ENCODE measurements at regions not wholly inside any gene's neighbourhood (a gene's known extent, or its start where the extent isn't known, plus 50 kb on each side); places are given as distances from the start of the nearest gene placed in this dataset.
A peak's percentile ranks its signal among the peaks of the same experiment; 100 is the strongest.

- DNase-seq (ENCODE audit: low spot score), result no peak
These were observed 655.6 kb upstream of the NUDT12 start for GRCh38 chr5:104218200-104218599.

- DNase-seq (ENCODE audit: low spot score), result no peak
These were observed 650.6 kb upstream of the NUDT12 start for GRCh38 chr5:104213216-104213615.

- no peak for DNase-seq (ENCODE audit: low spot score)
These were observed 637.2 kb upstream of the NUDT12 start for GRCh38 chr5:104199771-104200170.

GRCh38 chr5:104198156-104198555, 635.6 kb upstream of the NUDT12 start:
- no peak for DNase-seq (ENCODE audit: low spot score)

GRCh38 chr5:104189909-104190308, 627.3 kb upstream of the NUDT12 start:
- no peak for DNase-seq (ENCODE audit: low spot score)

GRCh38 chr5:104189031-104189430, 626.4 kb upstream of the NUDT12 start:
- DNase-seq (ENCODE audit: low spot score), result no peak

- no peak for DNase-seq (ENCODE audit: low spot score)
These were observed 625.1 kb upstream of the NUDT12 start for GRCh38 chr5:104187656-104188055.

- no peak for DNase-seq (ENCODE audit: low spot score)
These were observed 623.9 kb upstream of the NUDT12 start for GRCh38 chr5:104186510-104186909.

- DNase-seq (ENCODE audit: low spot score), result no peak
These were observed 623.5 kb upstream of the NUDT12 start for GRCh38 chr5:104186100-104186499.

- DNase-seq (ENCODE audit: low spot score), result no peak
These were observed 621.7 kb upstream of the NUDT12 start for GRCh38 chr5:104184264-104184663.

- DNase-seq (ENCODE audit: low spot score), result peak; percentile 9
These were observed 616.4 kb upstream of the NUDT12 start for GRCh38 chr5:104178829-104179456.

GRCh38 chr5:104178066-104178465, 615.5 kb upstream of the NUDT12 start:
- DNase-seq (ENCODE audit: low spot score), result no peak

GRCh38 chr5:104177651-104178050, 615.1 kb upstream of the NUDT12 start:
- DNase-seq (ENCODE audit: low spot score), result no peak

GRCh38 chr5:104172976-104173375, 610.4 kb upstream of the NUDT12 start:
- no peak for DNase-seq (ENCODE audit: low spot score)

GRCh38 chr5:104171958-104172690, 609.5 kb upstream of the NUDT12 start:
- DNase-seq (ENCODE audit: low spot score), result no peak

- no peak for DNase-seq (ENCODE audit: low spot score)
These were observed 608.3 kb upstream of the NUDT12 start for GRCh38 chr5:104170926-104171325.

GRCh38 chr5:104146652-104147051, 584.1 kb upstream of the NUDT12 start:
- no peak for DNase-seq (ENCODE audit: low spot score)

GRCh38 chr5:104139840-104140239, 577.3 kb upstream of the NUDT12 start:
- DNase-seq (ENCODE audit: low spot score), result no peak

- DNase-seq (ENCODE audit: low spot score), result no peak
These were observed 567.7 kb upstream of the NUDT12 start for GRCh38 chr5:104130320-104130719.

GRCh38 chr5:104128348-104128747, 565.8 kb upstream of the NUDT12 start:
- no peak for DNase-seq (ENCODE audit: low spot score)

- no peak for DNase-seq (ENCODE audit: low spot score)
These were observed 564.4 kb upstream of the NUDT12 start for GRCh38 chr5:104126980-104127379.

- no peak for DNase-seq (ENCODE audit: low spot score)
These were observed 556.9 kb upstream of the NUDT12 start for GRCh38 chr5:104119529-104119928.

GRCh38 chr5:104111632-104112031, 549.0 kb upstream of the NUDT12 start:
- DNase-seq (ENCODE audit: low spot score), result no peak

- DNase-seq (ENCODE audit: low spot score), result no peak
These were observed 533.9 kb upstream of the NUDT12 start for GRCh38 chr5:104096451-104096850.
